ENCODE measurements at regions not wholly inside any gene's neighbourhood (a gene's known extent, or its start where the extent isn't known, plus 50 kb on each side); places are given as distances from the start of the nearest gene placed in this dataset.

DNA sequence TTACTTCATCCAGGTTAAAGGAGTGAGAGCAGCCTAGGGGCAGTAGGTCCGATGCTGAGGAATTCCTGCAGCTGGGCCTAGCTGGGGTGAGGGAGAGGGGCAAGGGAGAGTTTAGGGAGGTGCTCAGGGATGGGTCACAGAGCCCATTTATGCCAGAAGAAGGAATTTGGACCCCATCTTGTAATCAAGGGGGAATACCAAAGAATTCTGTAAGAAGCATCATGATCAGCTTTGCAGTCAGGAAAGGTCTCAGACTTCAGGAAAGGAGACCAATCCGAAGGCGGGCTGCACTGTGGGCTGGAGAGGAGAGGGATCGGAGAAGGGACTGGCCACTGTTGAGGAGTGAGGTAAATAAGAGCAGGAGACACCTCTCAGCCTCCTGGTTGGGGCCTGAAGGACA lies 566.6 kb upstream of the MGMT start:
- H3K36me3 ChIP-seq (ENCODE audit: control insufficient read depth in 1 of 2, insufficient read depth in 2 of 2, low read length in 2 of 2), result no peaks in the 10 kb centered on the region
- ChIA-PET RAD21 (ENCODE audit: low non-redundant PET in 1 of 2, low total read pairs in 2 of 2, uncharacterized antibody in 2 of 2, unreplicated experiment in 2 of 2) (no interaction called here), POLR2A (no interaction called here), CTCF (no interaction called here)
- intact Hi-C loops (cut with micrococcal nuclease), result no loop called here
- H2AFZ ChIP-seq (ENCODE audit: low read depth, low read length, poor library complexity, severe bottlenecking), result no peak overlapping the region
- no peak overlapping the region for H3K9ac ChIP-seq (ENCODE audit: low read length)
- no peaks in the 10 kb centered on the region for H4K20me1 ChIP-seq (ENCODE audit: insufficient read depth)
- no peak overlapping the region for H3K4me3 ChIP-seq (replicated peaks in 1 of 2; ENCODE audit: low read depth in 1 of 2, low read length in 2 of 2)
- H3K4me1 ChIP-seq (ENCODE audit: control insufficient read depth in 1 of 2, insufficient read depth in 2 of 2, low read length in 2 of 2), result no peaks in the 10 kb centered on the region
- no TSS peak for BruUV-seq (replicated peaks)
- no peak overlapping the region for H3K4me2 ChIP-seq (ENCODE audit: low read length)
- ATAC-seq (no peak), DNase-seq (ENCODE audit: low read depth, low spot score) (no peak)
- no peaks in the 10 kb centered on the region for H3K79me2 ChIP-seq (ENCODE audit: insufficient read depth, low read length)
- H3K9me2 ChIP-seq (ENCODE audit: insufficient read depth), result no peaks in the 10 kb centered on the region
- no peak overlapping the region for H3K27ac ChIP-seq (ENCODE audit: low read depth, low read length)
- H3K27me3 ChIP-seq (ENCODE audit: insufficient read depth, low read length), result peaks cover 6% of the 10 kb centered on the region; the same call in 1 of the 2 replicates
- TF ChIP-seq, protein P1, sequence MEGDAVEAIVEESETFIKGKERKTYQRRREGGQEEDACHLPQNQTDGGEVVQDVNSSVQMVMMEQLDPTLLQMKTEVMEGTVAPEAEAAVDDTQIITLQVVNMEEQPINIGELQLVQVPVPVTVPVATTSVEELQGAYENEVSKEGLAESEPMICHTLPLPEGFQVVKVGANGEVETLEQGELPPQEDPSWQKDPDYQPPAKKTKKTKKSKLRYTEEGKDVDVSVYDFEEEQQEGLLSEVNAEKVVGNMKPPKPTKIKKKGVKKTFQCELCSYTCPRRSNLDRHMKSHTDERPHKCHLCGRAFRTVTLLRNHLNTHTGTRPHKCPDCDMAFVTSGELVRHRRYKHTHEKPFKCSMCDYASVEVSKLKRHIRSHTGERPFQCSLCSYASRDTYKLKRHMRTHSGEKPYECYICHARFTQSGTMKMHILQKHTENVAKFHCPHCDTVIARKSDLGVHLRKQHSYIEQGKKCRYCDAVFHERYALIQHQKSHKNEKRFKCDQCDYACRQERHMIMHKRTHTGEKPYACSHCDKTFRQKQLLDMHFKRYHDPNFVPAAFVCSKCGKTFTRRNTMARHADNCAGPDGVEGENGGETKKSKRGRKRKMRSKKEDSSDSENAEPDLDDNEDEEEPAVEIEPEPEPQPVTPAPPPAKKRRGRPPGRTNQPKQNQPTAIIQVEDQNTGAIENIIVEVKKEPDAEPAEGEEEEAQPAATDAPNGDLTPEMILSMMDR (IDR thresholded peaks at IDR 0.05 in 2 of 3, conservative IDR thresholded peaks at IDR 0.05 in 1 of 3; ENCODE audit: borderline replicate concordance in 1 of 3, insufficient read depth in 1 of 3, low read depth in 2 of 3, low read length in 2 of 3), result no peak
- no peak for TF ChIP-seq EGR1 (IDR thresholded peaks at IDR 0.05; ENCODE audit: low read depth)
- TF ChIP-seq TCF7L2 (IDR thresholded peaks at IDR 0.05; ENCODE audit: borderline replicate concordance, extremely low read depth, insufficient read depth, insufficient read length), result no peak
- TF ChIP-seq ELF1 (IDR thresholded peaks at IDR 0.05; ENCODE audit: borderline replicate concordance, low read depth), result no peak
- TF ChIP-seq, protein P2, sequence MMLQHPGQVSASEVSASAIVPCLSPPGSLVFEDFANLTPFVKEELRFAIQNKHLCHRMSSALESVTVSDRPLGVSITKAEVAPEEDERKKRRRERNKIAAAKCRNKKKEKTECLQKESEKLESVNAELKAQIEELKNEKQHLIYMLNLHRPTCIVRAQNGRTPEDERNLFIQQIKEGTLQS (IDR thresholded peaks at IDR 0.05), result no peak
- TF ChIP-seq POLR2A (IDR thresholded peaks at IDR 0.05; ENCODE audit: borderline replicate concordance, extremely low read depth, insufficient read depth, insufficient read length), result no peak
- no peak for TF ChIP-seq YY1 (IDR thresholded peaks at IDR 0.05; ENCODE audit: extremely low read depth, insufficient replicate concordance, low read depth, low read length)
- TF ChIP-seq POLR2AphosphoS5 (IDR thresholded peaks at IDR 0.05; ENCODE audit: low read depth, low read length), result no peak
- no peak for TF ChIP-seq EZH2 (IDR thresholded peaks at IDR 0.05)
- TF ChIP-seq, protein P3, sequence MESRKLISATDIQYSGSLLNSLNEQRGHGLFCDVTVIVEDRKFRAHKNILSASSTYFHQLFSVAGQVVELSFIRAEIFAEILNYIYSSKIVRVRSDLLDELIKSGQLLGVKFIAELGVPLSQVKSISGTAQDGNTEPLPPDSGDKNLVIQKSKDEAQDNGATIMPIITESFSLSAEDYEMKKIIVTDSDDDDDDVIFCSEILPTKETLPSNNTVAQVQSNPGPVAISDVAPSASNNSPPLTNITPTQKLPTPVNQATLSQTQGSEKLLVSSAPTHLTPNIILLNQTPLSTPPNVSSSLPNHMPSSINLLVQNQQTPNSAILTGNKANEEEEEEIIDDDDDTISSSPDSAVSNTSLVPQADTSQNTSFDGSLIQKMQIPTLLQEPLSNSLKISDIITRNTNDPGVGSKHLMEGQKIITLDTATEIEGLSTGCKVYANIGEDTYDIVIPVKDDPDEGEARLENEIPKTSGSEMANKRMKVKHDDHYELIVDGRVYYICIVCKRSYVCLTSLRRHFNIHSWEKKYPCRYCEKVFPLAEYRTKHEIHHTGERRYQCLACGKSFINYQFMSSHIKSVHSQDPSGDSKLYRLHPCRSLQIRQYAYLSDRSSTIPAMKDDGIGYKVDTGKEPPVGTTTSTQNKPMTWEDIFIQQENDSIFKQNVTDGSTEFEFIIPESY (IDR thresholded peaks at IDR 0.05; ENCODE audit: extremely low read depth, insufficient replicate concordance, low read length), result no peak
- no peak for TF ChIP-seq JUND (IDR thresholded peaks at IDR 0.05)
- no peak for TF ChIP-seq SP1 (IDR thresholded peaks at IDR 0.05; ENCODE audit: low read depth)
- TF ChIP-seq FOSL1 (IDR thresholded peaks at IDR 0.05; ENCODE audit: low read depth), result no peak
- no peak for TF ChIP-seq ZFX (IDR thresholded peaks at IDR 0.05)
- TF ChIP-seq, protein P4, sequence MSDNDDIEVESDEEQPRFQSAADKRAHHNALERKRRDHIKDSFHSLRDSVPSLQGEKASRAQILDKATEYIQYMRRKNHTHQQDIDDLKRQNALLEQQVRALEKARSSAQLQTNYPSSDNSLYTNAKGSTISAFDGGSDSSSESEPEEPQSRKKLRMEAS (IDR thresholded peaks at IDR 0.05), result no peak
- no peak for TF ChIP-seq SRF (IDR thresholded peaks at IDR 0.05; ENCODE audit: low read depth)
- TF ChIP-seq ZNF274 (IDR thresholded peaks at IDR 0.05; ENCODE audit: low read depth, low read length), result no peak
- no peak for TF ChIP-seq EZH2phosphoT487 (IDR thresholded peaks at IDR 0.05; ENCODE audit: borderline replicate concordance)
- H3K9me3 ChIP-seq (ENCODE audit: control insufficient read depth in 1 of 2, insufficient read depth in 1 of 2, low read depth in 1 of 2, low read length in 2 of 2), result no peaks in the 10 kb centered on the region
